OCI-LY3 (cell line): ENCODE measurements at regions not wholly inside any gene's neighbourhood (a gene's known extent, or its start where the extent isn't known, plus 50 kb on each side); places are given as distances from the start of the nearest gene placed in this dataset.

Experiments used
- CTCF ChIP-seq: fragments of 200-600, 300-600 bp; sonication (generic); IDR thresholded peaks from 2 replicates; pipeline ENCODE4 v1.5.1; 2014; ENCODE audit warnings: antibody characterized with exemption, low read length, low read depth
- EZH2phosphoT487 ChIP-seq: fragments of 200-600 bp; shearing (Covaris generic); IDR thresholded peaks from 2 replicates; pipeline ENCODE4 v1.6.1; 2018; ENCODE audit warnings: antibody characterized with exemption, mixed run types, low read depth

DNA sequence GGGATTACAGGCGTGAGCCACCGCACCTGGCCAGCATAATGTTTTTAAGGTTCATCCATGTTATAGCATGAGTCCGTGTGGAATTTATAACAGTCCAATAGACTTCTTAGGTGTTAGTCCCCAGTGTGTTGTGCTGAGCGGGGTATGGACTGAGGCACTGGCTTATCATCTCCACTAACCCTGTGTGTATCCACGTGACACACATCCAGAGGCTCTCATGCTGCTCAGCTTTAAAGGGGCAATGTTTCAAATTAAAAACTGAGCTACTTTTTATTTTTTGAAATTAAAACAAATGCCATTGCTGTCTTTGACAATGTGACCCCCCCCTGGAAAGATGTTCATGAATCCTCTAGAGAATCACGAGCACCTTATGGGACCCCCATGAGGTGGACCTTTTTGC lies 54.3 kb upstream of the TRERF1 start:
- TF ChIP-seq CTCF: no peak
- TF ChIP-seq EZH2phosphoT487: no peak
